ENCODE measurements at regions not wholly inside any gene's neighbourhood (a gene's known extent, or its start where the extent isn't known, plus 50 kb on each side); places are given as distances from the start of the nearest gene placed in this dataset.

DNA sequence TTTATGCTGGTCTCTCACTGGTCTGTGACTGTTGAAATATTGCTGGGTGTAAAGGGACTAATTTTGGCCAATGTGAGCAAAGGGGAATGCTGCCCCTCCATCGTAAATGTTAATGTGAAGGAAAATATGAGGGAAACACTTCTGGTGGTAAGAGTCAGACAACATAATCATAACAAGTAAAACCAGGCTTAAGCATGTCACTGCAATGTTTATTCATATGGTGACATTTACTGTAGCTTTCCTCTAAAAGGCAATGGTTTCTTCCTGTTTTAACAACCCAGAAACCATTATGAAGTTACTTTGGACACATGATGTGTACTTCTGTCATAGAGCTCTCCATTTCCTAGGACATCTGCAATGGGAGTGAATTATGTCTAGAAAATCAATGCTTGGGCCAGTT lies 358.0 kb downstream of the LMO4 start:
- Mint-ChIP-seq H3K9me3 (no peaks in the 10 kb centered on the region), H3K4me3 (no peak overlapping the region), H3K27ac (no peak overlapping the region), H3K4me1 (ENCODE audit: low read depth) (no peaks in the 10 kb centered on the region), H3K27me3 (peaks cover 3% of the 10 kb centered on the region), H3K36me3 (ENCODE audit: low read depth) (no peaks in the 10 kb centered on the region)
- TF ChIP-seq, protein P1, sequence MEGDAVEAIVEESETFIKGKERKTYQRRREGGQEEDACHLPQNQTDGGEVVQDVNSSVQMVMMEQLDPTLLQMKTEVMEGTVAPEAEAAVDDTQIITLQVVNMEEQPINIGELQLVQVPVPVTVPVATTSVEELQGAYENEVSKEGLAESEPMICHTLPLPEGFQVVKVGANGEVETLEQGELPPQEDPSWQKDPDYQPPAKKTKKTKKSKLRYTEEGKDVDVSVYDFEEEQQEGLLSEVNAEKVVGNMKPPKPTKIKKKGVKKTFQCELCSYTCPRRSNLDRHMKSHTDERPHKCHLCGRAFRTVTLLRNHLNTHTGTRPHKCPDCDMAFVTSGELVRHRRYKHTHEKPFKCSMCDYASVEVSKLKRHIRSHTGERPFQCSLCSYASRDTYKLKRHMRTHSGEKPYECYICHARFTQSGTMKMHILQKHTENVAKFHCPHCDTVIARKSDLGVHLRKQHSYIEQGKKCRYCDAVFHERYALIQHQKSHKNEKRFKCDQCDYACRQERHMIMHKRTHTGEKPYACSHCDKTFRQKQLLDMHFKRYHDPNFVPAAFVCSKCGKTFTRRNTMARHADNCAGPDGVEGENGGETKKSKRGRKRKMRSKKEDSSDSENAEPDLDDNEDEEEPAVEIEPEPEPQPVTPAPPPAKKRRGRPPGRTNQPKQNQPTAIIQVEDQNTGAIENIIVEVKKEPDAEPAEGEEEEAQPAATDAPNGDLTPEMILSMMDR (IDR thresholded peaks at IDR 0.05), result no peak
- CTCF ChIA-PET, result no interaction called here
- POLR2A ChIA-PET, result no interaction called here
- no peak for ATAC-seq
- intact Hi-C loops (cut with micrococcal nuclease), result no loop called here
- no peak for DNase-seq

DNA sequence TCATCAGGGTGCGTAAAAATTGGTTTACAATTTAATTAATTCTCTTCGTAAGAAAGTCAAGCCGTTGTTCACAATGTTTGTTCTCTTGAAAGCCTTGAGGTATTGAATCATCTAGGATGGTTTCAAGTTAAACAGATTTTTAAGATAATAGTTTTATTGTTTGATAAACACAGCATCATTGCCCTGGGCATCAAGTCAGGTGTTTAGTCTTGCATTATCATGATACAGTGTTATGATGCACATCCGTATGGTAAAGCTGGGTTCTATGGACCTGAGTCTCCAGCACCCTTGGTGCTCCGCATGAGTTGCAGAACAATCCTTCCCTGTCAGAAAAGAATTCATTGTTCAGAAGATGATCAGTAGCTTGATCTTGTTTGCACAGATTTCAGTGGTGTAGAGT lies 359.5 kb downstream of the LMO4 start:
- H3K4me1 Mint-ChIP-seq (ENCODE audit: low read depth), result no peaks in the 10 kb centered on the region
- peaks cover 3% of the 10 kb centered on the region for H3K27me3 Mint-ChIP-seq
- H3K9me3 Mint-ChIP-seq, result no peaks in the 10 kb centered on the region
- H3K27ac Mint-ChIP-seq, result no peak overlapping the region
- intact Hi-C loops (cut with micrococcal nuclease), result no loop called here
- no peak for DNase-seq
- H3K4me3 Mint-ChIP-seq, result no peak overlapping the region
- ChIA-PET CTCF (no interaction called here), POLR2A (no interaction called here)
- TF ChIP-seq, protein P1 (IDR thresholded peaks at IDR 0.05), result no peak
- ATAC-seq, result no peak
- H3K36me3 Mint-ChIP-seq (ENCODE audit: low read depth), result no peaks in the 10 kb centered on the region

DNA sequence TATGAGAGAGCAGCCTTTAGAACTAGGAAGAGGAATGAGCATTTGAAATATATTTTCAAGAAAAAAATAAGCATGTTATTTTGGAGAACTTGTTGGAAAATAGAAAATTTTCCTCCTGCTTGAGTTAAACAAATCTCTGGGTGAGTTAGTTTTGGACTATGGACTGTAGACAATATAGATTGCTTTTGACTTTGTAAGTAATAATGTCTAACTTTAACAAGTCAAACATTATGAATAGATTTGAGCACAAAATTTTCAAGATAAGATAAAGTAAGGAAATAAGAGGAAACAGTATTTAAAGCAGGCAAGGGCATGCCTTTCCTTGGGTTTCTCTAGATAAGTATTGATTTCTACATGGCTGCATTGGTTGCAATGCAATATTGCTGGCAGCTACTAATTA lies 360.8 kb downstream of the LMO4 start:
- ChIA-PET POLR2A (no interaction called here), CTCF (no interaction called here)
- TF ChIP-seq, protein P1 (IDR thresholded peaks at IDR 0.05), result no peak
- ATAC-seq, result no peak
- Mint-ChIP-seq H3K27ac (no peak overlapping the region), H3K4me1 (ENCODE audit: low read depth) (no peaks in the 10 kb centered on the region), H3K4me3 (no peak overlapping the region), H3K36me3 (ENCODE audit: low read depth) (no peaks in the 10 kb centered on the region), H3K9me3 (no peaks in the 10 kb centered on the region), H3K27me3 (peaks cover 1% of the 10 kb centered on the region)
- DNase-seq, result no peak
- intact Hi-C loops (cut with micrococcal nuclease), result no loop called here

DNA sequence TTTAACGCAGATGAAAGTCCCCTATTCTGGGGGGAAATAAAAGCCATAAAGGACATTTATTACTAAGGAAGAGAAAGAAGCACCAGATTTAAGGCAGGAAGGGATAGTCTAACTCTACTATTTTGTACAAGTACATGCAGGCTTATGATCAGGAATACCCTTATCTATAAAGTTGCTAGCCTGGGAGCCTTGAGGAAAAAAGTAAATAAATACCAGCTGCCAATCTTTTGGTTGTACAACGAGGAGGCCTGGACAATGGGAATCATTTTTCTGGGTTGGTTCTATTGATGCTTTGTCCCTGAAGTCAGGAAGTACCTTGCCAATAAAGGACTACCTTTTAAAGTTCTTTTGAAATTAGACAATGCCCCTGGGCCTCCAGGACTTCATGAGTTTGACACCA lies 367.8 kb downstream of the LMO4 start:
- DNase-seq, result no peak
- Mint-ChIP-seq H3K27me3 (no peaks in the 10 kb centered on the region), H3K36me3 (ENCODE audit: low read depth) (no peaks in the 10 kb centered on the region), H3K27ac (no peak overlapping the region), H3K4me1 (ENCODE audit: low read depth) (no peaks in the 10 kb centered on the region), H3K4me3 (no peak overlapping the region), H3K9me3 (peaks cover 2% of the 10 kb centered on the region)
- TF ChIP-seq, protein P1 (IDR thresholded peaks at IDR 0.05), result no peak
- CTCF ChIA-PET, result no interaction called here
- no peak for ATAC-seq
- POLR2A ChIA-PET, result no interaction called here
- intact Hi-C loops (cut with micrococcal nuclease), result no loop called here

DNA sequence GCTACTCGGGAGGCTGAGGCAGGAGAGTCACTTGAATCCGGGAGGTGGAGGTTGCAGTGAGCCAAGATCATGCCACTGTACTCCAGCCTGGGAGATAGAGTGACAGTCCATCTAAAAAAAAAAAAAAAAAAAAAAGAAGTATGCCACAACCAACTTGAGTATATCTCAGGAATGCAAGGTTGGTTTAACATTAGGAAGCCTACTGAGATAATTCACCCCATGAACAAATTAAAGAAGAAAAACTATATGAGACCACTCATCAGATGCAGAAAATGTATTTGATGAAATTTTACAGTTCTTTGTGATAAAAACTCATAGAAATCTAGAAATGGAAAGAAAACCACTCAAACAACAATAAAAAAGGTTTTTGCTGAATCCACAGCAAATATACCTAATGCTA lies 373.8 kb downstream of the LMO4 start:
- no peaks in the 10 kb centered on the region for H3K36me3 Mint-ChIP-seq (ENCODE audit: low read depth)
- H3K27ac Mint-ChIP-seq, result no peak overlapping the region
- ChIA-PET POLR2A (no interaction called here), CTCF (no interaction called here)
- ATAC-seq, result no peak
- no peaks in the 10 kb centered on the region for H3K27me3 Mint-ChIP-seq
- intact Hi-C loops (cut with micrococcal nuclease), result no loop called here
- H3K4me3 Mint-ChIP-seq, result no peak overlapping the region
- H3K4me1 Mint-ChIP-seq (ENCODE audit: low read depth), result no peaks in the 10 kb centered on the region
- peaks cover 6% of the 10 kb centered on the region for H3K9me3 Mint-ChIP-seq
- no peak for DNase-seq
- TF ChIP-seq, protein P1 (IDR thresholded peaks at IDR 0.05), result no peak

Data from activated CD8-positive, alpha-beta T cell treated with anti-CD3 and anti-CD28 coated beads for 36 hours (primary cell).